ENCODE measurements at regions not wholly inside any gene's neighbourhood (a gene's known extent, or its start where the extent isn't known, plus 50 kb on each side); places are given as distances from the start of the nearest gene placed in this dataset.

DNA sequence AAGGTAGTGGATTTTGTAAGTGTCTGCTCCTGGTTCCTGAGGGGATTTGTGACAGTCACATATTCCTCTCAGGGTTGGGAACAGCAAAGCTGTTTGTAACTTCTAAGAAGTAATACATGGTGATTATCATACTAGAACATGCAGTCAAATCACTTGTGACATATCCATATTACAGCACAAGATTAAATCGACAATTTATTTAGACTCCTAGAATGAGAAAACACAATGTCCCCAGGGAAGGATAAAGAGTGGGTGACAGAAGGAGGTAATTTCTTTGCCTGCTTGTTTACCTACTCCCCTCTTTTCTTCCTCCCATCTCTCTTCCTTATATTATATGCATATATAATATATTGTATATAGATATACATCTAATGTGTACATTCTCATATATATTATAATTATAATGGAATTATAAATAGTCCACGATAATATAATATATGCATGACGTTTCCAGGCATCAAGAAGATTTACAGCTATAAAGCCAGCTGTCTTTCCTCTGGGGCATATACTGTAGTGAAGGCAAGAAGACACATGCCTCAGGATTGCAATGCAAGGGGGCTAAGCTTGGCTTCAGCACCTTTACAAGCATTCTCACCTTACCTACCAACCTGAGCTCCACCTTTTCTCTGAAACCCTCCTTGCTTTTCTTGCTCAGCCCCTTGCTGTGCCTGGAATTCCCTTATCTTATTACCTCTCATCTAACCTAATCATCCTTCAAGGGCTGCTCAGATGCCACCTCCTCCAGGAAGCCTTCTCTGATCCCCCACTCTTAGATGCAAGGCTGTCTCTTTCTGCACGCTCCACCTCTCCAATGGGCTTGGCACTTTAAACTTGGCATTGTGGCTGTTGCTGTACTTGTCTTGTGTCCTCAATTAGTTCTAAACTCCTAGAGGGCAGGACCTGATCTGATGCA lies 73.1 kb upstream of the PIAS1 start:
- DNase-seq: no peak

DNA sequence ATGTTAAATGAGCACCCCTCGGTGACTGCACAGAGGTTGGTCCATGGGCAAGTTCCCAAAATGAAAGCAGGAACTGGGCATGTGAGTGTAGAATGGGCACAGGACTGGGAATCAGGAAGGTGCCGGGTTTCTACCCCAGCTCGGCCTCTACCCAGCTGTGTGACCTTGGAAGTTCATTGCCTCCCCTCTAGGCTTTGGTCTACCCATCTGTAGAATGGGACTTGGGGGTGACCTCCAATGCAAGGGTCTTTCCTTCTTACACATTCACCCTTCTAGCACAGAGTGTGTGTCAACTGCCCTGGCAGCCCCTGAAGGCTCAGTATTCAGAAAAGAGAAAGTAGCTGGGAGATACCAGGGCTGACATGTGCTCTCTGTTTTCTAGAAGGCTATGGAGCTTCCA lies 72.3 kb upstream of the PIAS1 start:
- no peak for DNase-seq

DNA sequence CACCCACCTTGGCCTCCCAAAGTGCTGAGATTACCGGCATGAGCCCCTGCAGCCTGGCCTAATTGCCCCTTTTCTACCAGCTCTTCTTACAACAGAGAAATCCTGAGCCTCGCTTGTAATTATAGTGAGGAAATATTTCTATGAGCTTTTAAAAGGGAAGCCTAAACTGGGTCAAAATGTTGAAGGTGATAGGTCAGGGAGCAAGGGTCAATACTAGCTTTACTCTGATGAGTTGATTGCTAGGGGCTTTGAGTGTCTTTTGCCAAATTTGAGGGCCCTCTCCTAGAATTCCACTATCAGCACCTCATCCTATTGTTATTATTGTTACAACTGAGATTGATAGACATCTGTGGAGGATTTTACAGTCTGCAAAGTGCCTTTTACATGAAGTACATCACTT lies 62.4 kb upstream of the PIAS1 start:
- DNase-seq: no peak

DNA sequence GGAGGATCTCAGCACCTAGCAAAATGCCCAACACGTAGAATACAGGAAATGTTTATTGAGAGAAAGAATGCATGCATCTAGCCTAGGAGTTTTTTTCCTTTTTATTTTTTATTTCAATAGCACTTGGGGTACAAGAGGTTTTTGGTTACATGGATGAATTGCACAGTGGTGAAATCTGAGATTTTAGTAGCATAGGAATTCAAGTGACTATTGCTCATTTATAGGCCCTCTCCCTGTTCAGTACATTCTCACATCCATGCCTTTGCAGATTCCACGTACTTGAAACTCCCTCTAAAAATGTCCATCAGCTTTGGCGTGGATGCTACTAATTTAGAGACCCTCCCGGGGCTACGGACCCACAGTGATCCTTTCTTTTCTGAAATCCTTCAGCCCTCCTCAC lies 61.7 kb upstream of the PIAS1 start:
- no peak for DNase-seq

DNA sequence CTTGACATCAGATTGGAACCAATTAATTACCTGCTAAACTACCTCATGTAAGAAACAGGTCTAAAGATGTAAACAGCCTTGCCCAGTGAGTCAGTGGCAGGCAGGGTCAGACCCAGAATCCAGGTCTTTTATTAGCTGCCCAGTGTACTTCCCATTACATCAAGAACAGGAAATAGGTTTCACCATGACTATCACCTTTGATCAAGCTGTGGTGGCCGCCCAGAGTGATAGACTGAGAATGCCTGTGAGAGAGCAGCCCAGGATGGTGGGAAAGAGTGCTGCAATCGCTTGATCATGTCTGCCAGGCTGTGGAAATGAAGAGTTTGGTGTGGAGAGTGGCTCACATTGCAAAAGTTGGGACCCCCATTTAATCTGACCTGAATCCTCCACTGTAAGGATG lies 61.3 kb upstream of the PIAS1 start:
- no peak for DNase-seq

DNA sequence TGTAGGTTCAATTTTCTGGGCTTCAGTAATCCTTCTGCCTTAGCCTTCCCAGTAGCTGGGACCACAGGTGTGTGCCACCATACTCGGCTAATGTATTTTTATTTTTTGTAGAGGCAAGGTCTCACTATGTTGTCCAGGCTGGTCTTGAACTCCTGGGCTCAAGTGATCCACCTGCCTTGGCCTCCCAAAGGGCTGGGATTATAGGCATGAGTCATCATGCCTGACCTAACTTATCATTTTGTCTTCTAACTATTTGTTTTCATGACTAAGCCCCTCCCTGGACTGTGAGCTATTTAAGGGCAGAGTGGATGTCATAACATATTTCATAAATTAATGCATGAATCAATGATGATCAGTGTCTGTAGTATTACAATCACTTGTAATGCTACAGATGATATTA lies 56.1 kb upstream of the PIAS1 start:
- no peak for DNase-seq

DNA sequence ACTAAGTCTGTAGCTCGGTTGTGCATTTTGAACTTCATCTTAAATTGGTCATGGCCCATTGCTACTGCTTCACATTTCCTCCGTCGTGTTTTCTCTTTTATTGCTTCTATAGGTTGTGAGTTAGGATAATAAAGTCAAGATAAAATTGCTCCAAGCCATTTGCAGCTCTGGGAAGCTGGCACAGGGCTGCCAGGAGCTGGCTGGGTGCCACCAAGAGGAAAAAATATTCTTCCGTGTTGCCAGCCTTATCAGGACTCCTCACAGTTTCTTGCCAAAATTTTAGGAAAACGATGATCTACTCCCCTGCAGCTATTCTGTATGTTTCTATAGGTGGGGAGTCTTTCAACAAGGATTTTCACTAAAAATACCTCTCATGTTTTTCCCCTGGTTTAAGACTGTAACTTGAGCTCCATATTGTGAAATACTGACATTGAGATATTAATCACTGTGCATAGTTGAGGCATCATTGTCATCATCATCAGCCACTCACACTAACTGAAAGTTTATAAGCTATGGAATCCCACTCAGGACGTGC lies 55.4 kb upstream of the PIAS1 start:
- DNase-seq: peak in 2 of 56 donors; percentile 2 to 5

DNA sequence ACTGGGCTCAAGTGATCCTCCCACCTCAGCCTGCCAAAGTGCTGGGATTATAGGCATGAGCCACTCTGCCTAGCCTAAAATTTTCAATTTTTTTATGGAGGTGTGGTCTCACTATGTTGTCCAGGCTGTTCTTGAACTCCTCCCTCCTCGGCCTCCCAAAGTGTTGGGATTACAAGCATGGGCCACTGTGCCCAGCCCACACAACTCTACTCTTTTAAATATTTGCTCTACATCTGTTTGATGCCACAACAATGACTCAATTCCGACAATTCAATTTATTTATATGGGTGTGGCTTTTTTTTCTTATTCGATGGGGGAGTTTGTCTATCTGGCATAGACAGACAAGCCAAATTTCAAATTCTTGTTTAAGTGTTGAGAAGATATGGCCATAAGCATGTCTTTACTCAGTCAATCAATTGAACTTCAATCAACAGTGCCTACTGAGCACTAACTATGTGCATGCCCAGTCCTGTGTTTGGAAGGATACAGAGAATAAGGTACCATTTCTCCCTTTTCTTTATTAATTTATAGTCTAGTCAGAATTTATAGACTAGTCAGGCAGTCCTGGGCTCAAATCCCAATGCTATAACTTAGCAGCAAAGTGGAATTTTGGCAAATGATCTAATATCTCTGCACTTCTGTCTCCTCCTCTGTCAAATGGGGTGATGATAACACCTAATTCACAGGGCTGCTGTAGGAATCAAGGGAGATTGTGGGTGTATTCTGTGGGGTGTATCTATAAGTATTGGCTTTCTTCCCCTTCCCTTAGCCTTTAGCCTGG lies 54.6 kb upstream of the PIAS1 start:
- no peak for DNase-seq

DNA sequence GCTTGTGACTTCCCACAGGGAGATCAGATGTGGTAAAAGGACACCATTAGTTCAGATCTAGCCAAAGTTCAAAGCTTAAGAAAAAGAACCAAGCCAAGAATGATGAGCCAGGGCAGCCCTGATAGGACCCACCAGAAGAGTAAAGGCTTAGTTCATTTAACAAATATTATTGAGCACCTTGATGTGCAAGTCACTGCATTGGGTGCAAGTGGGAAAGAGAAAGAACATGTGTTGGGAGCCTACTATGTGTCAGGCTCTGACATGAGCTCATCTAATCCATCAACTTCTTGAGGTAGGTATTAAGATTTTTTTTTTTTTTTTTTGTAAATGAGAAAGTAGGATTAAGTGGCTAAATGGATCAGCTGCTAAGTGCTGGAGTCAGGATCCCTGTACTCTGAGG lies 53.4 kb upstream of the PIAS1 start:
- no peak for DNase-seq

DNA sequence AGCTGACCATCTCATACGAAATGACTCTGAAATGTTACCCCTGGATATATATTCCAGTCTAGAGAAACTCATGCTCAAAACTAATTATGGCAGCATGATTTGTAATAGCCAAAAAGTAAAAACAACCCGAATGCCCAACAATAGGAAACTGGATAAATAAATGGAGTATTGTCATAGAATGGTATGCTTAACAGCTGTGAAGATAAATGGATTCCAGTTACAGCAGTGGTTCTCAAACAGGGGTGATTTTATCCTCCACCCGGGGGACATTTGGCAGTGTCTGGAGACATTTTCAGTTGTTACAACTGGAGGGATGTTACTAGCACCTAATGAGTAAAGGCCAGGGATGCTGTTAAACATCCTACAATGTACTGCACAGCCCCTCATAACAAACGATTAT lies 52.3 kb upstream of the PIAS1 start:
- no peak for DNase-seq

DNA sequence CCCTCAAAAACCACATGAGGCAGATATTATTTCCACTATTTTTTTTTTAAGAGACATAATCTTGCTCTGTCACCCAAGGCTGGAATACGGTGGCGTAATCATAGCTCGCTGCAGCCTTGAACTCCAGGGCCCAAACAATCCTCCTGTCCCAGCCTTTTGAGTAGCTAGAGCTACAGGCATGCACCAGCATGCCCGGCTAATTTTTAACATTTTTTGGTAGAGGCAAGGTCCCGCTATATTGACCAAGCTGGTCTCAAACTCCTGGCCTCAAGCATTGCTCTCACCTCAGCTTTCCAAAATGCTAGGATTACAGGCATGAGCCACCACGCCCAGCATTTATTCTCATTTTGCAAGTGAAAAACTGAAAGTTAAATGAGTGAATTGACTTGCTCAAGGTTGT lies 50.8 kb upstream of the PIAS1 start:
- no peak for DNase-seq

All from amygdala (tissue), 56 donors.